SJCRH30 (cell line): ENCODE measurements at regions not wholly inside any gene's neighbourhood (a gene's known extent, or its start where the extent isn't known, plus 50 kb on each side); places are given as distances from the start of the nearest gene placed in this dataset.

Experiments
- DNase-seq, 2 experiments: peaks; one replicate each; pipeline ENCODE4 v3.0.0-alpha.2; 2015 to 2020
- H3K27ac ChIP-seq: fragments of 250-450 bp; sonication (Bioruptor Pico); 2 replicates; pipeline ENCODE4 v1.5.1; 2020; ENCODE audit warnings: mild to moderate bottlenecking, moderate library complexity
- H3K27me3 ChIP-seq: fragments of 250-450 bp; sonication (Bioruptor Pico); 2 replicates; pipeline ENCODE4 v1.5.1; 2020; ENCODE audit warnings: mild to moderate bottlenecking, moderate library complexity
- H3K36me3 ChIP-seq: fragments of 250-450 bp; sonication (Bioruptor Pico); 2 replicates; pipeline ENCODE4 v1.5.1; 2020; ENCODE audit warnings: mild to moderate bottlenecking, moderate library complexity
- H3K4me1 ChIP-seq: fragments of 250-450 bp; sonication (Bioruptor Pico); 2 replicates; pipeline ENCODE4 v1.5.1; 2020; ENCODE audit warnings: mild to moderate bottlenecking, moderate library complexity
- H3K4me3 ChIP-seq: fragments of 250-450 bp; sonication (Bioruptor Pico); 2 replicates; pipeline ENCODE4 v1.5.1; 2020; ENCODE audit warnings: mild to moderate bottlenecking, moderate library complexity
- H3K9me3 ChIP-seq: fragments of 250-450 bp; sonication (Bioruptor Pico); replicated peaks from 2 replicates; pipeline ENCODE4 v1.5.1; 2020; ENCODE audit warnings: mild to moderate bottlenecking, moderate library complexity

GRCh38 chr12:25769082-25769945 lies 189.2 kb upstream of the RASSF8 start:
- Histone ChIP-seq H3K27me3 (no peaks in the 10 kb centered on the region), H3K36me3 (no peaks in the 10 kb centered on the region), H3K9me3 (no peaks in the 10 kb centered on the region), H3K4me1 (no peaks in the 10 kb centered on the region), H3K27ac (no peak overlapping the region), H3K4me3 (no peak overlapping the region)
- DNase-seq = no peak

- H3K4me1 ChIP-seq = no peaks in the 10 kb centered on the region
- DNase-seq = no peak
Observed at GRCh38 chr12:25771041-25771440, 187.4 kb upstream of the RASSF8 start.

GRCh38 chr12:25771476-25771875 lies 187.0 kb upstream of the RASSF8 start:
- H3K36me3 ChIP-seq = no peaks in the 10 kb centered on the region
- no peaks in the 10 kb centered on the region for H3K4me1 ChIP-seq
- H3K27ac ChIP-seq = no peak overlapping the region
- no peaks in the 10 kb centered on the region for H3K9me3 ChIP-seq
- H3K27me3 ChIP-seq = no peaks in the 10 kb centered on the region
- no peak overlapping the region for H3K4me3 ChIP-seq
- DNase-seq = no peak

More at GRCh38 chr12:25771041-25771440, 187.4 kb upstream of the RASSF8 start:
- Histone ChIP-seq H3K27me3 (no peaks in the 10 kb centered on the region), H3K27ac (no peak overlapping the region), H3K4me3 (no peak overlapping the region), H3K36me3 (no peaks in the 10 kb centered on the region), H3K9me3 (no peaks in the 10 kb centered on the region)

GRCh38 chr12:25775968-25776367 lies 182.5 kb upstream of the RASSF8 start:
- H3K9me3 ChIP-seq = no peaks in the 10 kb centered on the region
- no peak overlapping the region for H3K4me3 ChIP-seq
- no peak for DNase-seq
- H3K4me1 ChIP-seq = no peaks in the 10 kb centered on the region
- H3K27ac ChIP-seq = no peak overlapping the region
- no peaks in the 10 kb centered on the region for H3K36me3 ChIP-seq
- H3K27me3 ChIP-seq = no peaks in the 10 kb centered on the region

GRCh38 chr12:25780771-25781170 lies 177.7 kb upstream of the RASSF8 start:
- H3K36me3 ChIP-seq = no peaks in the 10 kb centered on the region
- no peak overlapping the region for H3K4me3 ChIP-seq
- no peaks in the 10 kb centered on the region for H3K9me3 ChIP-seq
- DNase-seq = no peak
- no peaks in the 10 kb centered on the region for H3K27me3 ChIP-seq
- H3K4me1 ChIP-seq = no peaks in the 10 kb centered on the region
- H3K27ac ChIP-seq = no peak overlapping the region

- Histone ChIP-seq H3K4me1 (no peaks in the 10 kb centered on the region), H3K4me3 (no peak overlapping the region), H3K9me3 (no peaks in the 10 kb centered on the region), H3K27me3 (no peaks in the 10 kb centered on the region), H3K36me3 (no peaks in the 10 kb centered on the region), H3K27ac (no peak overlapping the region)
- no peak for DNase-seq
Observed at GRCh38 chr12:25781232-25781631, 177.2 kb upstream of the RASSF8 start.

GRCh38 chr12:25783566-25783965 lies 174.9 kb upstream of the RASSF8 start:
- Histone ChIP-seq H3K9me3 (no peaks in the 10 kb centered on the region), H3K27ac (no peak overlapping the region), H3K4me1 (no peaks in the 10 kb centered on the region), H3K27me3 (no peaks in the 10 kb centered on the region), H3K36me3 (no peaks in the 10 kb centered on the region), H3K4me3 (no peak overlapping the region)
- DNase-seq = no peak

GRCh38 chr12:25784669-25785068 lies 173.8 kb upstream of the RASSF8 start:
- Histone ChIP-seq H3K9me3 (no peaks in the 10 kb centered on the region), H3K4me1 (no peaks in the 10 kb centered on the region), H3K36me3 (no peaks in the 10 kb centered on the region), H3K27ac (no peak overlapping the region), H3K4me3 (no peak overlapping the region), H3K27me3 (no peaks in the 10 kb centered on the region)
- DNase-seq = no peak

GRCh38 chr12:25785134-25785533 lies 173.3 kb upstream of the RASSF8 start:
- H3K4me3 ChIP-seq = no peak overlapping the region
- no peaks in the 10 kb centered on the region for H3K36me3 ChIP-seq
- no peak overlapping the region for H3K27ac ChIP-seq
- H3K9me3 ChIP-seq = no peaks in the 10 kb centered on the region
- no peaks in the 10 kb centered on the region for H3K4me1 ChIP-seq
- DNase-seq = no peak
- no peaks in the 10 kb centered on the region; the same call in 1 of the 2 replicates for H3K27me3 ChIP-seq

GRCh38 chr12:25787701-25788100 lies 170.8 kb upstream of the RASSF8 start:
- Histone ChIP-seq H3K27me3 (no peaks in the 10 kb centered on the region; the same call in 1 of the 2 replicates), H3K27ac (no peak overlapping the region), H3K4me3 (no peak overlapping the region), H3K9me3 (no peaks in the 10 kb centered on the region), H3K36me3 (no peaks in the 10 kb centered on the region), H3K4me1 (no peaks in the 10 kb centered on the region)
- DNase-seq = peak in 1 of 2 experiments; percentile 24

- Histone ChIP-seq H3K4me3 (no peak overlapping the region), H3K27ac (no peak overlapping the region), H3K9me3 (no peaks in the 10 kb centered on the region)
Observed at GRCh38 chr12:25788707-25789442, 169.6 kb upstream of the RASSF8 start.

GRCh38 chr12:25789541-25789944 lies 168.9 kb upstream of the RASSF8 start:
- no peak overlapping the region for H3K4me3 ChIP-seq
- no peak for DNase-seq
- H3K4me1 ChIP-seq = no peaks in the 10 kb centered on the region
- H3K9me3 ChIP-seq = no peaks in the 10 kb centered on the region
- H3K36me3 ChIP-seq = no peaks in the 10 kb centered on the region
- H3K27ac ChIP-seq = no peak overlapping the region
- no peaks in the 10 kb centered on the region; the same call in 1 of the 2 replicates for H3K27me3 ChIP-seq

More at GRCh38 chr12:25788707-25789442, 169.6 kb upstream of the RASSF8 start:
- H3K4me1 ChIP-seq = no peaks in the 10 kb centered on the region
- DNase-seq = no peak
- no peaks in the 10 kb centered on the region; the same call in 1 of the 2 replicates for H3K27me3 ChIP-seq
- H3K36me3 ChIP-seq = no peaks in the 10 kb centered on the region

GRCh38 chr12:25792031-25792430 lies 166.5 kb upstream of the RASSF8 start:
- Histone ChIP-seq H3K9me3 (no peaks in the 10 kb centered on the region), H3K36me3 (no peaks in the 10 kb centered on the region), H3K27ac (no peak overlapping the region), H3K27me3 (no peaks in the 10 kb centered on the region; the same call in 1 of the 2 replicates), H3K4me3 (no peak overlapping the region), H3K4me1 (no peaks in the 10 kb centered on the region)
- DNase-seq = no peak

GRCh38 chr12:25793196-25793595 lies 165.3 kb upstream of the RASSF8 start:
- Histone ChIP-seq H3K9me3 (no peaks in the 10 kb centered on the region), H3K4me1 (no peaks in the 10 kb centered on the region), H3K27me3 (no peaks in the 10 kb centered on the region; the same call in 1 of the 2 replicates), H3K4me3 (no peak overlapping the region), H3K27ac (no peak overlapping the region), H3K36me3 (no peaks in the 10 kb centered on the region)
- DNase-seq = no peak

- no peak for DNase-seq
- Histone ChIP-seq H3K27ac (no peak overlapping the region), H3K9me3 (no peaks in the 10 kb centered on the region)
Observed at GRCh38 chr12:25794571-25794970, 163.9 kb upstream of the RASSF8 start.

More at GRCh38 chr12:25794571-25794970, 163.9 kb upstream of the RASSF8 start:
- Histone ChIP-seq H3K4me3 (no peak overlapping the region), H3K4me1 (no peaks in the 10 kb centered on the region), H3K36me3 (no peaks in the 10 kb centered on the region), H3K27me3 (no peaks in the 10 kb centered on the region; the same call in 1 of the 2 replicates)
